GM18505 (cell line): ENCODE measurements at regions not wholly inside any gene's neighbourhood (a gene's known extent, or its start where the extent isn't known, plus 50 kb on each side); places are given as distances from the start of the nearest gene placed in this dataset.

Source experiments
- ATAC-seq: cut with Tn5 transposase; IDR thresholded peaks from one replicate; pipeline ENCODE4 v1.9.1; 2021; ENCODE audit not compliant: unreplicated experiment
- POLR2A ChIP-seq: IDR thresholded peaks from 4 replicates; pipeline ENCODE4 v1.6.1; 2011; ENCODE audit warnings: borderline replicate concordance; ENCODE audit not compliant: insufficient read depth, insufficient read length; ENCODE audit errors: extremely low read depth

GRCh38 chr7:68411742-68412141, 1186.5 kb upstream of the AUTS2 start:
- TF ChIP-seq POLR2A, result no peak
- ATAC-seq, result no peak

DNA sequence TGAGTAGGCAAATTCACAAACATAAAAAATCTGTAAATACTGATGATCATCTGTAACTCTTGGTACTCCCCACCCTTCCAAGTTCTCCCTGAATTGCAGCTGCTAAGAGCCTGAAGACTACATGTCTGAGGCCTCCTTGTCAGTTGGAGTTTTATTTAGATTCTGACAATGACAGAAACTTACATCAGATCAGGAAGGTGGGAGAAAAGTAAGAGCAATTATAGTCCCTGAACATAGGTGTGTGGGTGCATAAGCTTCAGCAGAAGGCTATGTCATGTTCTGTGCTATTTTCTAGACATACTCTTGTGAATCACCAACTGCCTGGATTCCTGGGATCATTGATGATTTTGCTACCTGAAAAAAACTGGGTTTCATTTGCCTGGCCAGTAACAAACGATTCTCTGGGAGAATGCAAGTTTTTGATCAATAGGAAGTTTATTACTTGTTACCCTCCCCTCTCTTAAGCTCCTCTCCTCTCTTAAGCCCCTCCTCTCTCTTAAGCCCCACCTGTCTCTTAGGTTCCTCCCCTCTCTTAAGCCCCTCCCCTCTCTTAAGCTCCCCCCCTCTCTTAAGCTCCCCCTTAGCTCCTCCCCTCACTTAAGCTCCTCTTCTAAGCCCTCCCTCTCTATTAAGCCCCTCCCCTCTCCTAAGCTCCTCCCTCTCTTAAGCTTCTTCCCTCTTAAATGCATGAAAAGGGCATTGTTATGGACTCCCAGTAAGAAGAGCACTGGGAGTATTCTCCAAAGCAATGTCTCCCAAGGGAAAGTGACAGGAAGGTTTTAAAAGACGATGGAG, 1183.4 kb upstream of the AUTS2 start:
- ATAC-seq, result no peak
- TF ChIP-seq POLR2A, result no peak

GRCh38 chr7:68417002-68417401, 1181.3 kb upstream of the AUTS2 start:
- ATAC-seq, result no peak
- no peak for TF ChIP-seq POLR2A

DNA sequence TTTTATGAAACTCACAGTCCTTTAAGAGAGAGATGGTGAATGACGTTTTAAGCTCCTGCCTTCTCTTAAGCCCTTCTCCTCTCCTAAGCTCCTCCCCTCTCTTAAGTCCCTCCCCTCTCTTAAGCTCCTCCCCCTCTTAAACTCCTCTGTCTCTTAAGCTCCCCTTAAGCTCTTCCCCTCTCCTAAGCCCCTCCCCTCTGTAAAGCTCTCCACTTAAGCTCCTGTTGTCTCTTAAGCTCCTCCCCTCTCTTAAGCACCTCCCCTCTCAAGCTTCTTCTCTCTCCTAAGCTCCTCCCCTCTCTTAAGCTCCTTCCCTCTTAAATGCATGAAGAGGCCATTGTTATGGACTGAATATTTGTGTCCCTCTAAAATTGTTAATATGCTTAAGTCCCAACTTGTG, 1180.6 kb upstream of the AUTS2 start:
- no peak for TF ChIP-seq POLR2A
- no peak for ATAC-seq

DNA sequence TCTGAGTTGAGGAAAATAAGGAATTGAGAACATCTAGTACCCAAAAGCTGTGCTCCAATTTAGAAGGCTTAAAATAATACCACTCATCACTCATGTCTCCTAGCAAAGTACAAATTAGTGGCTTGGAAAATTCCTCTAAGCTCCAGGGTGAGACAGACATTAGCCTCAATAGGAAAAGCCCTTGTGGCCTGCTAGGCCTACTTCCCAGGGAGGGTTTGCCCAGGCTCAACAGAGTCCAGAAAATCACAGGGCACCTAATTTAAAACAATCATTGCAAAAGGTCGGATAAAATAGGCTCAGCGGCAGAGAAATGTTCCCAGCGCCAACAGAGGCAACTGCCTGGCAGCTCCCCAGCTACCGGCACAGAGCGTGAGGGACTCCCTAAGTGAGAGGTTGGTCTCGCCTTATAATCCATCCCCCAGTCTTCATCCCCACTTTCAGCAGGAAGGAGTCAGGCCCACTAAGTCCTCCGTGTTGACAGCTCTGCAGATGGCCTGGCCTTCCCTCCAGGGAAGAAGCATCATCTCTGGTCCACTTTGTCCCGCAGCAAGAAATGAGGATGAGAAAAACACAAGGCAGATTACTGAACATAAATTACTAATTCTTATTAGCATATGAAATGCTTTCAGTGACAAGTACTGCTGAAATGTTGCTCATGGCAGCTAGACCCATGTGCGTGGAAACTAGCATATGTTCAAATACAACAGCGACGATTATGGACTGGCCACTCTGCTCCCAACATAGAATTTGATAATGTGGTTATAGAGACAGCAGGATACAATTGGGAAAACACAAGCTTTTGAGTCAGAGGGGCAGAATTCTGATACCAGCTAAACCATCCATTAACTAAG, 1177.7 kb upstream of the AUTS2 start:
- no peak for ATAC-seq
- no peak for TF ChIP-seq POLR2A

- no peak for TF ChIP-seq POLR2A
- ATAC-seq, result no peak
These were observed 1176.6 kb upstream of the AUTS2 start for GRCh38 chr7:68421712-68422111.

DNA sequence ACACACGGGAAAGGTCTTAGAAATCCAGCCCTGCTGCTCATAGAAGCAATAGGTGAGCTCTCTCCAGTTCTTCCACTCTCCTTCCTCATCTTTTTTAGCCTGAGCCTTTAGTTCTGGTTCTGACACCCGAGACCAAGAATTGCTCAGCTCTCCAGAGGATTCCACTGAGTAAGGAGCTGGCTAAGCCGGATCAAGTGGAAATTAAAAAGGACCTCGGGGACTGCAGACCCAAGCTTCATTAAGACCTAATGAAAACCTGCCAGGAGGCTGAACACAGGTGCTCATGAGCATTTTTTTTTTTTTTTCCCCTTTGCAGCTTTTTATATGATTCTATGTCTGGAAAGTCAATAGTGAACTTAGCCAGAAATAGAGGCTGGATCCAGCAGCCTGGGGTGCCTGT, 1176.0 kb upstream of the AUTS2 start:
- TF ChIP-seq POLR2A, result no peak
- no peak for ATAC-seq

GRCh38 chr7:68423356-68423755, 1174.9 kb upstream of the AUTS2 start:
- ATAC-seq, result no peak
- TF ChIP-seq POLR2A, result no peak

GRCh38 chr7:68424658-68425297, 1173.5 kb upstream of the AUTS2 start:
- no peak for ATAC-seq
- no peak for TF ChIP-seq POLR2A

DNA sequence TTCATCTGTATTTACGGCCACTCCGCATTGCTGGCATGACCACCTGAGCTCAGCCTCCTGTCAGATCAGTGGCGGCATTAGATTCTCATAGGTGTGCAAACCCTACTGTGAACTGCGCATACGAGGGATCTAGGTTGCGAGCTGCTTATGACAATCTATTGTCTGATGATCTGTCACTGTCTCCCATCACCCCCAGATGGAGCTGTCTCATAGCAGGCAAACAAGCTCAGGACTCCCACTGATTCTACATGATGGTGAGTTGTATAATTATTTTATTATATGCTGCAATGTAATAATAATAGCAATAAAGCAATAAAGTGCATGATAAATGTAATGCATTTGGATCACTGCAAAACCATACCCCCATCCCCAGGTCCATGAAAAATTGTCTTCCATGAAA, 1172.9 kb upstream of the AUTS2 start:
- ATAC-seq, result no peak
- no peak for TF ChIP-seq POLR2A

DNA sequence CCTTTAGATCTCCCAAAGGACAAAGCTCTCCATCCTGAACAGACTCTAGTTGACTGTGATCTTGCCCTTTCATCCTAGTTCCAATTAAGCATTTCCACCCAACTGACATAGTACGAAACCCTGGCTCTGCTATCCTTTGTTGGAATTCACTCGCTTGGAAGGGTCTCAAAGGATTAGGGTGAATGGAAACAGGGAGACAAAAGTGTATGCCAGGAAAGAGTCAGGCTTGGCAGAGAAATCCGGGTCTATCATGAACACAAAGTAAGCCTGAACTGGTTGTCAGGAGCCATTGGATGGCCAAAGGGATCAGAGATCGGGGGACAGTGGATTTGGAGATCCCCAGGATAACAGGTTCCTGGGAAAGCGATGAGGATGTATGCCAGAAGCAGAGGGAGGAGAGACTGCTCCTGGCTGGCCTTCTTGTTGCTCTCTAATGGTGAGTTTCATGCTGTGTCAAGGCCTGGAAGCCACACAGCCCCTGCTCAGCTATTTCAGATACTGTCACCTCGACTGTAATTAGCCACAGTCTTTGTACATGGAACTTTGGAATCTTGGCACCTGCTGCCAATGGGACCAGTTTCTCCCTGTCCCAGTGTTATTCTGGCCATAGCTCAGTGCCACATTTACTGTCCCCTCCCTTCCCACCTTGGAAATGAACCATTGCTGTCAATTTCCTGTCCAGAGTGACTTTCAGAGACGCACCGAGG, 1168.7 kb upstream of the AUTS2 start:
- ATAC-seq, result no peak
- no peak for TF ChIP-seq POLR2A

DNA sequence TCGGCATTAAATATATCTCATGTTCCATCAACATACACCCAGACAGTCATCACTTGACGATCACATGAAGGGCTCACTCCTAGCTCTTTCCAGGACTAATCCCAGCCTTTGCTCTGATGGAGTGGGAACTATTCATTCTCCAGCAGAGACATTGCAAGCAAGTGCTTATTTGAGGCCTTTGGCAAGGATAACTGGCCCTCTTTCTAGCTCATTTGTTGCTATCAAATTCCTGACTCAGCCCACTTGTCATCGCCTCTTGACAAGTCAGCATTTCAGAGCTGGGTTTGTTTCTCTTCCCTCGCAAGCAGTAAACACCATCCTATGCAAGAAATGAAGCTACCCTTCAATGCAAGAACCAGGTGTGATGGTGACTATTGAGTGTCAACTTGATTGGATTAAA, 1165.7 kb upstream of the AUTS2 start:
- TF ChIP-seq POLR2A, result no peak
- ATAC-seq, result no peak

- ATAC-seq, result no peak
- TF ChIP-seq POLR2A, result no peak
These were observed 1164.7 kb upstream of the AUTS2 start for GRCh38 chr7:68433462-68434070.

DNA sequence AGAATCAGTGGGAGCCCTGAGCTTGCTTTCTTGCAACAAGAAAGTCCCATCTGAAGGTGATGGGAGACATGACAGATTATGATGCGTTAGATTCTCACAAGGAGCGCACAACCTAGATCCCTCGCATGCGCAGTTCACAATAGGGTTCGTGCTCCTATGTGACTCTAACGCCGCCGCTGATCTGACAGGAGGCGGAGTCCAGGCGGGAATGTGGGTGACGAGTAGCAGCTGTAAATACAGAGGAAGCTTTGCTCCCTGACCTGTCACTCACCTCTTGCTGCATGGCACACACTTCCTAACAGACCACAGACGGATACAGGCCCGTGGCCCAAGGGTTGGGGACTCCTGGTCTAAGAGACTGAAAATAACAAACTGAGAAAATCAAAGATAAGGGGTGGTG, 1163.4 kb upstream of the AUTS2 start:
- no peak for ATAC-seq
- TF ChIP-seq POLR2A, result no peak

- no peak for ATAC-seq
- no peak for TF ChIP-seq POLR2A
These were observed 1160.3 kb upstream of the AUTS2 start for GRCh38 chr7:68438016-68438415.
